H1 (cell line): ENCODE measurements at regions not wholly inside any gene's neighbourhood (a gene's known extent, or its start where the extent isn't known, plus 50 kb on each side); places are given as distances from the start of the nearest gene placed in this dataset.

Experiments used
- CTCF ChIA-PET: fragments of 300-600 bp; sonication (Branson Sonifier 250); formaldehyde crosslinking; loops from one replicate; lab custom pipeline; 2021; ENCODE audit not compliant: partially characterized antibody; lab: Charles Lee
- POLR2A ChIA-PET: fragments of 300-600 bp; sonication (Branson Sonifier 250); formaldehyde crosslinking; loops from one replicate; lab custom pipeline; 2021; ENCODE audit warnings: inconsistent platforms; ENCODE audit not compliant: partially characterized antibody; lab: Charles Lee
- DNase-seq, 2 experiments: peaks; one replicate each; pipeline versions ENCODE4 v3.0.0 to v3.0.0-alpha.2; 2010 to 2022; ENCODE audit warnings: low spot score in 2 of 2, low read depth in 1 of 2, mixed read lengths in 1 of 2
- FAIRE-seq: peaks from 2 replicates; lab custom pipeline; 2011; peaks lifted over from hg19 to GRCh38; lab: Jason Lieb, UNC
- H2AFZ ChIP-seq: 2 replicates; pipeline ENCODE4 v1.8.1; 2012; ENCODE audit warnings: low read length, inconsistent platforms
- H2AK5ac ChIP-seq: 2 replicates; pipeline ENCODE4 v1.6.1; 2013; ENCODE audit warnings: low read depth, low read length
- H2BK120ac ChIP-seq: replicated peaks from 2 replicates; pipeline ENCODE3; 2013; ENCODE audit warnings: low read depth, low read length, inconsistent platforms
- H2BK12ac ChIP-seq: 2 replicates; pipeline ENCODE4 v1.6.1; 2013; ENCODE audit warnings: low read depth, low read length
- H2BK15ac ChIP-seq: 2 replicates; pipeline ENCODE4 v1.6.1; 2013; ENCODE audit warnings: low read length
- H2BK20ac ChIP-seq: 2 replicates; pipeline ENCODE4 v1.6.1; 2013; ENCODE audit warnings: low read length
- H2BK5ac ChIP-seq: 2 replicates; pipeline ENCODE4 v1.6.1; 2013; ENCODE audit warnings: low read depth, low read length
- H3K14ac ChIP-seq: 2 replicates; pipeline ENCODE4 v1.6.1; 2013; ENCODE audit warnings: inconsistent platforms; ENCODE audit not compliant: insufficient read length
- H3K18ac ChIP-seq: 2 replicates; pipeline ENCODE4 v1.6.1; 2013; ENCODE audit warnings: low read length; ENCODE audit errors: extremely low read depth
- H3K23ac ChIP-seq: 2 replicates; pipeline ENCODE4 v1.6.1; 2013; ENCODE audit warnings: inconsistent platforms; ENCODE audit not compliant: insufficient read length
- H3K23me2 ChIP-seq: 2 replicates; pipeline ENCODE4 v1.6.1; 2013; ENCODE audit warnings: low read depth, low read length
- H3K27ac ChIP-seq: 2 replicates; pipeline ENCODE4 v1.6.1; 2011; ENCODE audit warnings: low read depth, low read length, inconsistent platforms
- H3K27me3 ChIP-seq, 4 experiments: replicated peaks in 1 of 4; 1 replicate in 1 of 4; 2 replicates in 3 of 4; pipeline versions ENCODE4 v1.6.1 to v1.8.1; 2011 to 2013; ENCODE audit warnings: low read length in 3 of 4, mild to moderate bottlenecking in 3 of 4, inconsistent platforms in 2 of 4, mixed read lengths in 2 of 4, moderate library complexity in 1 of 4; ENCODE audit not compliant: control insufficient read depth in 3 of 4, insufficient read depth in 3 of 4; ENCODE audit errors: extremely low read depth in 1 of 4
- H3K36me3 ChIP-seq, 4 experiments: 2 replicates each; pipeline versions ENCODE4 v1.6.1 to v1.8.1; 2011 to 2013; ENCODE audit warnings: mild to moderate bottlenecking in 4 of 4, low read length in 3 of 4, moderate library complexity in 2 of 4, control low read depth in 1 of 4, inconsistent platforms in 1 of 4; ENCODE audit not compliant: insufficient read depth in 4 of 4, control insufficient read depth in 2 of 4
- H3K4ac ChIP-seq: replicated peaks from 2 replicates; pipeline ENCODE3; 2013; ENCODE audit warnings: low read length, low read depth, mixed read lengths, inconsistent platforms; ENCODE audit not compliant: insufficient read length
- H3K4me1 ChIP-seq, 4 experiments: replicated peaks in 1 of 4; 1 replicate in 1 of 4; 2 replicates in 3 of 4; pipeline versions ENCODE4 v1.6.1 to v1.8.1; 2011 to 2013; ENCODE audit warnings: low read length in 3 of 4, inconsistent platforms in 2 of 4, mixed read lengths in 1 of 4; ENCODE audit not compliant: insufficient read depth in 4 of 4, control insufficient read depth in 3 of 4
- H3K4me2 ChIP-seq, 2 experiments: 2 replicates each; pipeline versions ENCODE4 v1.6.1 to v1.8.1; 2011 to 2013; ENCODE audit warnings: low read depth in 2 of 2, low read length in 2 of 2, control low read depth in 1 of 2, inconsistent platforms in 1 of 2, mild to moderate bottlenecking in 1 of 2; ENCODE audit not compliant: insufficient read depth in 1 of 2
- H3K4me3 ChIP-seq, 4 experiments: fragments of 200-600, 300-600 bp in 1 of 4; sonication (generic), shearing (Covaris generic), sonication (Bioruptor Twin) in 1 of 4; 2 replicates each; pipeline versions ENCODE4 v1.5.1 to v1.8.1; 2011 to 2016; ENCODE audit warnings: low read length in 4 of 4, low read depth in 3 of 4, control low read depth in 2 of 4, inconsistent platforms in 2 of 4, mild to moderate bottlenecking in 2 of 4, mixed read lengths in 1 of 4, moderate library complexity in 1 of 4; ENCODE audit not compliant: insufficient read depth in 2 of 4; ENCODE audit errors: extremely low read depth in 1 of 4
- H3K56ac ChIP-seq: replicated peaks from 2 replicates; pipeline ENCODE3; 2013; ENCODE audit warnings: low read depth, mild to moderate bottlenecking, mixed read lengths, low read length, inconsistent platforms; ENCODE audit not compliant: insufficient read length
- H3K79me1 ChIP-seq: 2 replicates; pipeline ENCODE4 v1.6.1; 2013; ENCODE audit warnings: low read depth, low read length, control low read depth
- H3K79me2 ChIP-seq, 2 experiments: 2 replicates each; pipeline versions ENCODE4 v1.6.1 to v1.8.1; 2012 to 2013; ENCODE audit warnings: low read length in 2 of 2, mild to moderate bottlenecking in 2 of 2, inconsistent platforms in 1 of 2; ENCODE audit not compliant: insufficient read depth in 2 of 2, control insufficient read depth in 1 of 2
- H3K9ac ChIP-seq, 4 experiments: replicated peaks in 1 of 4; 1 replicate in 1 of 4; 2 replicates in 3 of 4; pipeline versions ENCODE4 v1.6.1 to v1.8.1; 2011 to 2013; ENCODE audit warnings: low read depth in 3 of 4, low read length in 3 of 4, control low read depth in 2 of 4, mild to moderate bottlenecking in 2 of 4, moderate library complexity in 2 of 4, inconsistent platforms in 1 of 4; ENCODE audit errors: extremely low read depth in 1 of 4
- H3K9me3 ChIP-seq, 2 experiments: 2 replicates each; pipeline versions ENCODE4 v1.6.1 to v1.8.1; 2012 to 2013; ENCODE audit warnings: mild to moderate bottlenecking in 2 of 2, moderate library complexity in 2 of 2, control low read depth in 1 of 2, inconsistent platforms in 1 of 2, low read depth in 1 of 2, low read length in 1 of 2, mixed read lengths in 1 of 2; ENCODE audit not compliant: insufficient read depth in 2 of 2
- H4K20me1 ChIP-seq, 2 experiments: replicated peaks in 1 of 2; 2 replicates each; pipeline versions ENCODE3 to v1.8.1; 2011 to 2013; ENCODE audit warnings: inconsistent platforms in 2 of 2, low read length in 2 of 2, mild to moderate bottlenecking in 1 of 2; ENCODE audit not compliant: insufficient read depth in 2 of 2, control insufficient read depth in 1 of 2
- H4K5ac ChIP-seq: 2 replicates; pipeline ENCODE4 v1.6.1; 2013; ENCODE audit warnings: low read length, low read depth, mixed read lengths, inconsistent platforms; ENCODE audit not compliant: insufficient read length
- H4K8ac ChIP-seq: 2 replicates; pipeline ENCODE4 v1.8.0; 2013; ENCODE audit warnings: mild to moderate bottlenecking, moderate library complexity, low read length, inconsistent platforms; ENCODE audit not compliant: insufficient read depth; ENCODE audit errors: extremely low read depth
- H4K91ac ChIP-seq: replicated peaks from 2 replicates; pipeline ENCODE3; 2013; ENCODE audit warnings: low read length, mixed read lengths, inconsistent platforms; ENCODE audit not compliant: insufficient read length
- BACH1 ChIP-seq: IDR thresholded peaks from 2 replicates; pipeline ENCODE4 v1.6.1; 2012; ENCODE audit warnings: low read length, improper control_type of control experiment
- BRCA1 ChIP-seq: IDR thresholded peaks from 2 replicates; pipeline ENCODE4 v1.6.1; 2012; ENCODE audit warnings: low read depth, low read length, improper control_type of control experiment
- CBX5 ChIP-seq: fragments of 300-800, 300-1000 bp; sonication (generic); IDR thresholded peaks from 2 replicates; pipeline ENCODE4 v1.7.1; 2016; ENCODE audit warnings: antibody characterized with exemption, low read length, low read depth
- CHD2 ChIP-seq: IDR thresholded peaks from 2 replicates; pipeline ENCODE4 v1.6.1; 2012; ENCODE audit warnings: low read length, improper control_type of control experiment
- HDAC6 ChIP-seq: IDR thresholded peaks from one replicate; pipeline ENCODE4 v1.7.1; 2012; ENCODE audit warnings: low read depth, mild to moderate bottlenecking, inconsistent platforms, low read length, moderate library complexity
- JUN ChIP-seq: IDR thresholded peaks from 2 replicates; pipeline ENCODE4 v1.6.1; 2011; ENCODE audit warnings: low read depth, mild to moderate bottlenecking, improper control_type of control experiment, low read length
- RXRA ChIP-seq: IDR thresholded peaks from 2 replicates; pipeline ENCODE4 v1.6.1; 2011; ENCODE audit warnings: low read depth, mild to moderate bottlenecking, low read length, moderate library complexity; ENCODE audit not compliant: insufficient read depth
- SIN3A ChIP-seq, 2 experiments: IDR thresholded peaks in 1 of 2; conservative IDR thresholded peaks in 1 of 2; 2 replicates each; pipeline ENCODE4 v1.6.1; 2011 to 2012; ENCODE audit warnings: low read length in 2 of 2, improper control_type of control experiment in 1 of 2, low read depth in 1 of 2, mild to moderate bottlenecking in 1 of 2
- SP1 ChIP-seq: IDR thresholded peaks from 2 replicates; pipeline ENCODE4 v1.6.1; 2011; ENCODE audit warnings: low read depth, low read length
- WGBS, 2 experiments: shearing (Covaris generic) in 1 of 2; methylation state at CpG; one replicate each; pipeline versions ENCODE4 v1.1.6 to v1.1.7; 2013 to 2015; ENCODE audit warnings: low lambda C conversion rate in 2 of 2, mixed read lengths in 2 of 2, inconsistent platforms in 1 of 2, low coverage in 1 of 2, missing lambda C conversion rate in 1 of 2; ENCODE audit not compliant: insufficient replicate concordance in 2 of 2, insufficient coverage in 1 of 2, insufficient read length in 1 of 2; ENCODE audit errors: extremely low coverage in 1 of 2, missing lambda C conversion rate in 1 of 2; 5-methylcytosine and 5-hydroxymethylcytosine counted together
- TF ChIP-seq, protein P1 (sequence below), 3 experiments: IDR thresholded peaks; 1 replicate in 2 of 3; 2 replicates in 1 of 3; pipeline versions ENCODE4 v1.5.1 to v1.6.1; 2011; ENCODE audit warnings: low read length in 3 of 3, mild to moderate bottlenecking in 3 of 3, inconsistent platforms in 2 of 3, low read depth in 1 of 3, moderate library complexity in 1 of 3; ENCODE audit not compliant: insufficient read depth in 1 of 3; ENCODE audit errors: control extremely low read depth in 1 of 3
- TF ChIP-seq, protein P2 (sequence below): IDR thresholded peaks from 2 replicates; pipeline ENCODE4 v1.6.1; 2012; ENCODE audit warnings: inconsistent platforms

DNA sequence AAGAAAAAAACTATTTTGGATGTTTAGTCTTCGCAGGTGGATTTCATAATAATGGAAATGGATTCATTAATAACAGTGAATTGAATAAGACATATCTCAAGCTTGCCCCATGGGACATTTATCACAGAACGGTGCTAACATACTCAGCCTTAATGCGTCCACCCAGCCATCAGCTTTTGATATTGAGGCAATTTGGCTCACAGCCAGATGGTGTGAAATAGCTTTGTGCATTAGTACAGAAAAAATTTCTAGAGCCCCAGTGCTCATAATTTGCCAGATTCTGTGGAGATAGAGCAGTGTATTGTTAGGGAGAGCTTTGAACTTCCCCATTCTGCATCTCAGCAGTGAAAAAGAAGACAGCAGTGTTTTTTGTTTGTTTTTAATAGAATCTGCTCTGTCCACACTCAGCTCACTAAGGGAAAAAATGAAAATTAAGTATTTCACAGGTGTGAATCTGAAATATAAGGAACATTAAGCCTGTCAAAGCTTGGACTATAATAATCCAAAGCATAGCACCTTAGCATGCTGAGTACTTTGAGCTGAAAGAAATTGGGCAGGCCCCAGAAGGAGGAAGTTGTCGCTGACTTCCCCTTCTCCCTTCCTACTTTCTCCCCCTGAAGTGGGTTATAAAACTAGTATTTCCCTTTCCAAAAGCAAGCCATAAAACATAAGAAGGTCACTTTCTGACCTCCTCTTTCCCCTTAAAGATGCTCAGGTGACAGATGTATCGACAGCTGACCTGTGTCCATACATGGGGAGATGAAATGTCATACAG is 295.8 kb downstream of the MAGEB5 start:
- no peak overlapping the region for H3K9ac ChIP-seq
- FAIRE-seq (no peak), DNase-seq (no peak)
- no peak overlapping the region for H3K27ac ChIP-seq
- no peak for TF ChIP-seq BACH1
- TF ChIP-seq HDAC6 = no peak
- TF ChIP-seq, protein P1, sequence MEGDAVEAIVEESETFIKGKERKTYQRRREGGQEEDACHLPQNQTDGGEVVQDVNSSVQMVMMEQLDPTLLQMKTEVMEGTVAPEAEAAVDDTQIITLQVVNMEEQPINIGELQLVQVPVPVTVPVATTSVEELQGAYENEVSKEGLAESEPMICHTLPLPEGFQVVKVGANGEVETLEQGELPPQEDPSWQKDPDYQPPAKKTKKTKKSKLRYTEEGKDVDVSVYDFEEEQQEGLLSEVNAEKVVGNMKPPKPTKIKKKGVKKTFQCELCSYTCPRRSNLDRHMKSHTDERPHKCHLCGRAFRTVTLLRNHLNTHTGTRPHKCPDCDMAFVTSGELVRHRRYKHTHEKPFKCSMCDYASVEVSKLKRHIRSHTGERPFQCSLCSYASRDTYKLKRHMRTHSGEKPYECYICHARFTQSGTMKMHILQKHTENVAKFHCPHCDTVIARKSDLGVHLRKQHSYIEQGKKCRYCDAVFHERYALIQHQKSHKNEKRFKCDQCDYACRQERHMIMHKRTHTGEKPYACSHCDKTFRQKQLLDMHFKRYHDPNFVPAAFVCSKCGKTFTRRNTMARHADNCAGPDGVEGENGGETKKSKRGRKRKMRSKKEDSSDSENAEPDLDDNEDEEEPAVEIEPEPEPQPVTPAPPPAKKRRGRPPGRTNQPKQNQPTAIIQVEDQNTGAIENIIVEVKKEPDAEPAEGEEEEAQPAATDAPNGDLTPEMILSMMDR (IDR thresholded peaks at IDR 0.05; ENCODE audit: control extremely low read depth in 1 of 3, insufficient read depth in 1 of 3, low read depth in 1 of 3, low read length in 3 of 3) = no peak
- TF ChIP-seq CHD2 = no peak
- TF ChIP-seq RXRA = no peak
- TF ChIP-seq BRCA1 = no peak
- TF ChIP-seq SIN3A (conservative IDR thresholded peaks at IDR 0.05 in 1 of 2, IDR thresholded peaks at IDR 0.05 in 1 of 2; ENCODE audit: low read depth in 1 of 2, low read length in 2 of 2) = no peak
- TF ChIP-seq, protein P2, sequence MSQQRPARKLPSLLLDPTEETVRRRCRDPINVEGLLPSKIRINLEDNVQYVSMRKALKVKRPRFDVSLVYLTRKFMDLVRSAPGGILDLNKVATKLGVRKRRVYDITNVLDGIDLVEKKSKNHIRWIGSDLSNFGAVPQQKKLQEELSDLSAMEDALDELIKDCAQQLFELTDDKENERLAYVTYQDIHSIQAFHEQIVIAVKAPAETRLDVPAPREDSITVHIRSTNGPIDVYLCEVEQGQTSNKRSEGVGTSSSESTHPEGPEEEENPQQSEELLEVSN = no peak
- TF ChIP-seq JUN = no peak
- TF ChIP-seq CBX5 = no peak
- no peak for TF ChIP-seq SP1
- H3K4ac ChIP-seq = no peak overlapping the region
- H2BK120ac ChIP-seq = no peak overlapping the region
- H3K56ac ChIP-seq = no peak overlapping the region
- H2AFZ ChIP-seq = no peak overlapping the region
- H3K27me3 ChIP-seq = no peaks in the 10 kb centered on the region
- no peaks in the 10 kb centered on the region for H3K79me2 ChIP-seq
- H4K8ac ChIP-seq = no peak overlapping the region
- 94% methylated on average over 4 of the region's 5 CpGs; no CpG with 5 or more reads in 1 of the 2 experiments for WGBS, 2 experiments
- H4K91ac ChIP-seq = no peak overlapping the region
- H3K23me2 ChIP-seq = no peaks in the 10 kb centered on the region
- H2BK15ac ChIP-seq = no peak overlapping the region
- no peak overlapping the region for H2BK12ac ChIP-seq
- H3K4me2 ChIP-seq = no peak overlapping the region
- H3K4me1 ChIP-seq = no peaks in the 10 kb centered on the region
- H2BK20ac ChIP-seq = no peak overlapping the region
- H4K20me1 ChIP-seq = no peaks in the 10 kb centered on the region
- CTCF ChIA-PET = no interaction called here
- H3K79me1 ChIP-seq = no peaks in the 10 kb centered on the region
- no peak overlapping the region for H2AK5ac ChIP-seq
- H3K36me3 ChIP-seq = no peaks in the 10 kb centered on the region
- H2BK5ac ChIP-seq = no peak overlapping the region
- no peak overlapping the region for H3K23ac ChIP-seq
- no peaks in the 10 kb centered on the region for H3K9me3 ChIP-seq
- H3K18ac ChIP-seq = no peak overlapping the region
- POLR2A ChIA-PET = no interaction called here
- H3K14ac ChIP-seq = no peak overlapping the region
- H4K5ac ChIP-seq = no peak overlapping the region
- no peak overlapping the region for H3K4me3 ChIP-seq
